NCI-H524 (cell line): ENCODE measurements at regions not wholly inside any gene's neighbourhood (a gene's known extent, or its start where the extent isn't known, plus 50 kb on each side); places are given as distances from the start of the nearest gene placed in this dataset.

Experiments used
- DNase-seq, 2 experiments: peaks; one replicate each; lab custom pipeline; 2025; lab: John Stamatoyannopoulos, UW

DNA sequence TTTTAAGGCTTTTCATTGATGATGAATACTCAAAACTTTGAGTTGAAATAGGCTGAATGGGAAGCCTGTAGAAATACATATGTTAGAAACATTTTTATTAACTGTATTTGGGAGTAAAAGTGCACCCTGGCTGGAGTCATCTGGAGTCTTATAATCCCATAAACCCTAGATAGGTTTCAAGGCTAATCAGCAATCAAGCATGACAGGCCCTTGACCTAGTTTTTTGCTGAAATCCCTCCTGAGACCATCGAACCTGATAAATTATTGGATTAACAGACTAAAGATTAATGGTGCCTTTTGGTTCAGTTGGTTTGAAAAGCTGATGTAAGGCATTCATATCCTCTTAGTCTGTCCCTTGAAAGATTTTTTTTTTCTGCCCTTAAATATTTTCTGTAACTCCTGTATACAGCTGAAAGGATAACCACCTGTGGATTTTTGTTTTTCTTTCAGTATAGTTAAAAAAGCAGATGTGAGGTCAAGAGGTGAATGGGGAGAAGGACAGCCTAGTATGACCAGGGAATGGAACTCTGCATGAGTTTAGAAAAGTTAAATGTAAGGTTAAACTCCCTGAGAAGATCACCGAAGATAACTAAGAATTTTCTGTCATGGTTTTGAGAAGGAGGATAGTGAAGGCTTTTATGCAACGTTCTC lies 69.4 kb upstream of the STXBP5L start:
- peak; percentile 91 to 98 for DNase-seq

GRCh38 chr3:120839120-120839519 lies 68.9 kb upstream of the STXBP5L start:
- no peak for DNase-seq

DNA sequence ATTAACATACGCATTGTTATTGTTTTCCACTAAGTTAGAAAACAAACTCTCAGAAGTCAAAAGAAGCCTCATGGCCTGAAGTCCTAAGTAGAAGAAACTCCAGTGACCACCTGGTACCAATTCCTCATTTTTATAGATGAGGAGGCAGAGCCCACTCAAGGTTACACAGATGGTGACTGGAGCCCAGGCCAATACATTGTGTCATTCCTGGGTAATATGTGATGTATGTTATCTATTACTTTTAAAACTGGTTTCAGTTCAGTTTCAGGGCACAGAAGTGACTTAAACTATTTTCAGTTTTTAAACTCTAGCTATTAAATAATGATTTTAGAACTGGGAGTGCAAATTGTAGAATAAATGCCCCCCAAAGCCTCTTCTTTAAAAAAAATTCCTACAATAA lies 66.7 kb upstream of the STXBP5L start:
- peak in 1 of 2 experiments; percentile 42 for DNase-seq

DNA sequence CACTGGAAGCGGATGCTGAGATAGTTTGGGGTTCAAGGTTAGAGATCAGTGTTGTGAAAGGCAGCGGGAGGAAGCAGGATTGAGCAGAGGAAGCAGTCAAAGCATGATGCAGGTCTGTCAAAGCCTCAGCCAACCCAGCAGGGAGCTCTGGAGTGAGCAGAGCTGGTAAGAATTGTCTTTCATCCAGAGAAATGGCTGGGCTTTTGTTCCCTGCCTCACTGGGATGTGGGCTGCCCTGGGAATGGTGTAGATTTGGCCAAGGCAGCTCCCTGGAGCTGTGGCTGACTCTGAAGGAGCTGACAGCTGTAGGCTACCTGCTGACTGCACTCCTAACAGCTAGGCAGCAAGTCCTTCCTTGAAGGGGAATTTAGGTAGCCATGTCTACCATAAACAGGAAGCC lies 61.9 kb upstream of the STXBP5L start:
- no peak for DNase-seq

GRCh38 chr3:120848503-120848902 lies 59.5 kb upstream of the STXBP5L start:
- DNase-seq = no peak

DNA sequence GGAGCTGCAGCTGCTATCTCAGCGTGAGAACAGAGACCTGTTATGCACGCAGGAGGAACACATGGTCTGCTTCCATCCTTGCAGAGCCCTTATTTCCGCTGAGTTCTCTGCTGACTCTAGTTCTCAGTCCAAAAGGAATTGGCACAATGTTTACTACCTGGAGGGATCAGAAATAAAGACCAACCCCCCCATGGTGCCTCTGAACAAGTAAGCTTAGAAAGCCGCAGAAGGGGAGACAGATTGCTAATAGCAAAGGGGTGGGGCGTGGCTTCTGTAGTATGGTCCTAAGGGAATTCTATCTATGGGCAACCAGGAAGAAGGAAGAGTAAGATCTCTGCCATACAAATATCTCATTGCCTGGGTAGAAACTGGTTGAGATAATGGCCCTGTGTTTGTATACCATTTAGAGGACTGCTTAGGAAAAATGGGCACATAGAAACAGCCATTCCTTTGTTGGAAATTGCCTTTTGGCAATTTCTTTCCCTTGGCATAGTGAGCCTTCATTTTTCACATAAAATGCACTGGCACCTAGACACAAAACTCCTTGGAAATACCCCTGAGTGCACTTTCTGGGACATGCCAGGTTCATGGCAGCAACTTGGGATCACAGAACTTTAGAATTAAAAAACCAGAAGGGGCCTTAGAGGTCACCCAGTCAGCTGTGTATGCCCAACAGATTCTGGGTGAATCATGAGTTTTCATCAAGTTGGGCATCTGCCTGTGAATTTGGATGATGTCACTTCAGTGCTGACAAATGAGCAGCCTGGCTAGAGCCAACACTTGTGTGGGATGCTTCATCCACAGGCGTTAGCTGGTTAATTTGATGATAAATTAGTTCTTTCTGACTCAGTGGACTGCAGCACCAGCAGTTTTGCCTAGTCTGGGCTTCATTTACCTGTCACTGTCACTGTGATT lies 57.4 kb upstream of the STXBP5L start:
- peak; percentile 98 to 99 for DNase-seq

DNA sequence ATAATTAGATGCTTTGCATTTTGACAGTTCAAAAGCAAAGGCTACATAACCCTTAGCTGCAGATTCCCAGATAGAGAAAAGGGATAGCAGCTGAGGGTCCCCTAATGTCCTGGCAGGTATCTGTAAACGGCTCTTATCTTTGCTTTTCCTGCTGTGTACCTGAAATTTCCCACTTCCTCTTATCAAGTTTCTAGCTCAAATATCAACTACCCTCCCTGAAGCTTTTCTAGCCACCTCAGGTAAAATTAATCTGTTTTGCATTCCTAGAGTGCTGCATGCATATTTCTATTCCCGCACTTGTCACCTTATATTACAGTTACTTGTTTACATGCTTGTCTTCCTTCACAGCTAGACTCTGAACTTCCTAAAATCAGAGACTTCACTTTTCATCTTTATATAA lies 55.6 kb upstream of the STXBP5L start:
- no peak for DNase-seq

DNA sequence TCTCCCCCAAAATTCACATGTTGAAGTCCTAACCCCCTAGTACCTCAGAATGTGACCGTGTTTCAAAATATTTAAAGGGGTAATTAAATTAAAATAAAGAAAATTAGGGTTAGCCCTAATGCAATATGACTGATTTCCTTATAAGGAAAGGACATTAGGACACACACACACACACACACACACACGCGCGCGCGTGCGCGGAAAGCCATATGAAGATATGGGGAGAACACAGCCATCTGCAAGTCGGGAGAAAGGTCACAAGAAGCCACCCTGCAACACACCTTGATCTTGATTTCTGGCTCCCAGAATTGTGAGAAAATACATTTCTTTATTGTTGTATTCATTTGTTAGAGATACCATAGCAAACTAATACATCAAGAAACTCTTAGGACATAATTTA lies 54.6 kb upstream of the STXBP5L start:
- DNase-seq = peak in 1 of 2 experiments; percentile 2

GRCh38 chr3:120854908-120855526 lies 53.0 kb upstream of the STXBP5L start:
- DNase-seq = peak in 1 of 2 experiments; percentile 17

DNA sequence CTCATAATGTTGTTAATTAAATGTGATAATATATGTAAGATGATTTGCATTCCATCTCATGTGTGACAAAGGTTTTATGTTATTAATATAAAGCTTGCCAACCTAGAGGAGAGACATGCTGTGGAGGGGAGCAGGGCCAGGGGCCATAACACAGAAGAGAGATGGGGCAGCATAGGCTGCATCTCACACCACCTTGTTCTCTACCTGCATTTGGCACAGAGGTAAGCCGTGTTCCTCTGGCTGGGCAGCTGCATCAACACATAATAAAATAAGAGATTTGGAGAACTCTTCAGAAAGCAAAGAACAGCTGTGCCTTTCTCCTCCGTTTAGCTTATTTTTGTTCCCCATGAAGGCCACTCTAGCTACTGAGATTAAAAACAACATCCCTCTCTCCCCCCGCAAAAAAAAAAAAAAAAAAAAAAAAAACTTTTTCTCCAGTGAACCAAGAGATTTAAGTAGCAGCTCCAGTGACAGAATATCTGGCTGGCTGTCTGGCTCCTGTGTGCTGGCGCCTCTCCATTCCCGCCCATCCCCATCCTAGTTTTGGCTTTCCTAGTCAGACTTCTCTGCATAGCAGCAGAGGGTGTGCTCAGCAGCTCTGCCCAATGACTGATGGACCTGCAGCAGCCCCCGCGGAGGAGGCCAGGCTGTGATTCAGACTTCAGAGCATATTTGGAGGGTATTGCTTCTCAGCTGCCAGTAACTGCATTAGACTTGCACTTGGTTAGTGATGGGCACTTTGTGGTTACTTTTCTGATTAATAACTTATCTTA lies 52.2 kb upstream of the STXBP5L start:
- peak; percentile 45 to 70 for DNase-seq
